Activated CD4-positive, alpha-beta T cell treated with anti-CD3 and anti-CD28 coated beads for 36 hours (primary cell): ENCODE measurements at regions not wholly inside any gene's neighbourhood (a gene's known extent, or its start where the extent isn't known, plus 50 kb on each side); places are given as distances from the start of the nearest gene placed in this dataset.
"Not testable (repeated sequence)": the region's sequence is repeated elsewhere in the genome, so short reads cannot be mapped to it uniquely, and the experiment has no call there.

Source experiments
- ATAC-seq: fragments of 200-7000 bp; cut with Tn5 transposase; one replicate; pipeline ENCODE4 v1.10.0; 2021; ENCODE audit warnings: mild to moderate bottlenecking, moderate library complexity
- CTCF ChIA-PET: fragments of 350-600 bp; sonication (Branson Sonifier 250); formaldehyde crosslinking; loops from one replicate; lab custom pipeline; 2021; ENCODE audit warnings: antibody characterized with exemption; lab: Charles Lee
- POLR2A ChIA-PET: fragments of 350-600 bp; sonication (Branson Sonifier 250); formaldehyde crosslinking; loops from one replicate; lab custom pipeline; 2021; ENCODE audit warnings: antibody characterized with exemption, inconsistent platforms; lab: Charles Lee
- DNase-seq: peaks from one replicate; pipeline ENCODE4 v3.0.0-alpha.2; 2020
- H3K27ac Mint-ChIP-seq: one replicate; pipeline ENCODE4 v1.8.0; 2021; ENCODE audit warnings: mixed read lengths
- H3K27me3 Mint-ChIP-seq: one replicate; pipeline ENCODE4 v1.8.0; 2021; ENCODE audit warnings: mixed read lengths
- H3K36me3 Mint-ChIP-seq: one replicate; pipeline ENCODE4 v1.8.0; 2021; ENCODE audit warnings: low read depth, mixed read lengths
- H3K4me1 Mint-ChIP-seq: one replicate; pipeline ENCODE4 v1.8.0; 2021; ENCODE audit warnings: mixed read lengths
- H3K4me3 Mint-ChIP-seq: one replicate; pipeline ENCODE4 v1.8.0; 2021; ENCODE audit warnings: mild to moderate bottlenecking, moderate library complexity, mixed read lengths
- H3K9me3 Mint-ChIP-seq: one replicate; pipeline ENCODE4 v1.8.0; 2021; ENCODE audit warnings: low read depth, mixed read lengths
- intact Hi-C, 2 experiments: fragments of 100-400 bp; cut with DNase I in 1 of 2; cut with micrococcal nuclease in 1 of 2; formaldehyde crosslinking; loops; one replicate each; pipeline versions ENCODE4 v1.14.2 to v1.15.1; 2022 to 2024; cut with DNase I, micrococcal nuclease

DNA sequence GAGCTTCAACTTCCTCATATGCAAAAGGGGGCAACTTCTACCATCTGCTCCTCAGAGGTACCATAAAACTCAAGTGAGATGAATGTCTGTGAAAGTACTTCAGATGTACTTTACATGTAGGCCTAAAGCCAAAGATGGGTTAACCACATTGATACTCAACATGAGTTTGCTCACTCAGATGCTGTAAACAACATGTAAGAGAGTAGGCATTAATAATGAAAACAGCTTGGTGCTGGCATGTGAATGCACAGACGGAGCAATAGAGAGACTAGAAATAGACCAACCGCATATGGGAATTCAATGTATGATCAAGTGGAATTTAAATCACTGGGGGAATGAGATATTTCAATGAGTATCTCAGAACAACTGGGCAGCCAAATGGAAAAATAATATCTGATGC, 143.8 kb upstream of the CDYL start:
- CTCF ChIA-PET, result no interaction called here
- intact Hi-C loops, result no loop called here
- ATAC-seq, result no peak
- no peak overlapping the region for H3K27ac Mint-ChIP-seq
- peaks cover 23% of the 10 kb centered on the region for H3K9me3 Mint-ChIP-seq
- DNase-seq, result no peak
- H3K27me3 Mint-ChIP-seq, result peaks cover 6% of the 10 kb centered on the region
- POLR2A ChIA-PET, result interaction anchor here (0.6 kb wide), 1 partner anchor 18 kb away, joined by 5 read pairs; no protein-coding TSS in a partner anchor
- peaks cover 8% of the 10 kb centered on the region for H3K4me1 Mint-ChIP-seq
- peaks cover 3% of the 10 kb centered on the region for H3K36me3 Mint-ChIP-seq
- no peak overlapping the region for H3K4me3 Mint-ChIP-seq

DNA sequence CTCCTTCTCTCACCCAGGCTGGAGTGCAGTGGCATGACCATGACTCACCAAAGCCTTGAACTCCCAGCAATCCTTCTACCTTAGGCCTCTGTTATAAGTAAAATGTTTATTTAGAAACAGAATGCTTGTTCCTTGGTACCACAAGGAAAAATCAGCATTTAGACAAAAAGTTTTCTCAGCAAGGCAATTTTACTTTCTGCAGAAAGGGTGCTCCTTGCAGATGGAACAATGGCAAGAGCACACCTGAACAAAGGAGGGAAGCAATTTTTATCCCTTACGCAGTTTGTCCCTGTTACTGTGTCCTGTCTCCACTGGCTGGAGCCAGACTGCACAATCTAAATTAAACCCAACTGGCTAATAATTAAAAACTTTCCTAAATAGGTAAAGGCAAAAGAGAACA, 146.4 kb upstream of the CDYL start:
- H3K27me3 Mint-ChIP-seq, H3K4me3 Mint-ChIP-seq, H3K36me3 Mint-ChIP-seq, ATAC-seq, POLR2A ChIA-PET, H3K4me1 Mint-ChIP-seq, intact Hi-C loops, DNase-seq, H3K27ac Mint-ChIP-seq, CTCF ChIA-PET: not testable (repeated sequence)
- H3K9me3 Mint-ChIP-seq, result peaks cover 17% of the 10 kb centered on the region

DNA sequence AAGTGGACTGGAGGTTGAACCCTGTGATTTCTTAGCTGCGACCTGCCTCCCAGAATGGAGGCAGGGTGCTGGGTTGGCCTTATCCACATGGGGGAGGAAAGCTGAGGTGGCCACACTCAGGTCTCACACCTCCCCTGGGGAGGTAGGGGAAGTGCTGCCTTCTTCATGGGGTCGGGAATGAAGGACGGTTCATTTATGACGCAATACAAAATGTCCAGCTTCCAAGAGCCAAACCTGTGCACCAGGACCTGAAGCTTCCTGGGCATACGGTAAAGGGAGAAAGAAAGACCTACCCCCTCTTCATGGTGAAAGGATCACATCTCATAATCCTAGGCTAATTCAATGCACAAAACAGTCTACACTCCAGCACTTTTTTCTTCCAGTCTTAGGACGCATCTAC, 150.6 kb upstream of the CDYL start:
- intact Hi-C loops, result no loop called here
- no peak overlapping the region for H3K27ac Mint-ChIP-seq
- peaks cover 3% of the 10 kb centered on the region for H3K36me3 Mint-ChIP-seq
- ChIA-PET POLR2A (no interaction called here), CTCF (no interaction called here)
- no peak for DNase-seq
- no peak overlapping the region for H3K4me3 Mint-ChIP-seq
- peaks cover 12% of the 10 kb centered on the region for H3K9me3 Mint-ChIP-seq
- H3K27me3 Mint-ChIP-seq, result peaks cover 9% of the 10 kb centered on the region
- no peak for ATAC-seq
- H3K4me1 Mint-ChIP-seq, result no peaks in the 10 kb centered on the region

DNA sequence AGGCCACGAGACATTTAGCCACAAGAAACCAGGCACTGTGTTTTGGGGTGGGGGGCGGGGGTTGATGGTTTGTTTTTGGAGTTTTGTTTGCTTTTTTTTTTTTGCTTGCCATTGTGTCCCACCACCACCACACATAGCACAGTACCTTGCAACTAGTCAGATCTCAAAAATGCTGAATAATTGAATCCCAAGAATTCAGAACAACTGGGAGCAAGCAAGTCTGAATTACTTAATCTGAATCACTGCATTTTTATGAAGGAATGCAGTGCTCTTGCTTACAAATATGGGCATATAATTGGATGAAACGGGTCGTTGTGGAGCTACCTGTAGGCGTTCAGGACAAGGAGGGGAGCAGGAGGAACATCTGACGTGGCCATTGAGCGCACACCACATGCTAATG, 151.5 kb upstream of the CDYL start:
- Mint-ChIP-seq H3K27ac (no peak overlapping the region), H3K27me3 (peaks cover 9% of the 10 kb centered on the region), H3K36me3 (peaks cover 3% of the 10 kb centered on the region), H3K4me3 (no peak overlapping the region), H3K9me3 (peaks cover 6% of the 10 kb centered on the region), H3K4me1 (no peaks in the 10 kb centered on the region)
- intact Hi-C loops, result no loop called here
- no peak for DNase-seq
- ATAC-seq, result no peak
- CTCF ChIA-PET, result interaction anchor here (1.2 kb wide), 1 partner anchor 10 kb away, joined by 4 read pairs; no protein-coding TSS in a partner anchor
- POLR2A ChIA-PET, result no interaction called here

DNA sequence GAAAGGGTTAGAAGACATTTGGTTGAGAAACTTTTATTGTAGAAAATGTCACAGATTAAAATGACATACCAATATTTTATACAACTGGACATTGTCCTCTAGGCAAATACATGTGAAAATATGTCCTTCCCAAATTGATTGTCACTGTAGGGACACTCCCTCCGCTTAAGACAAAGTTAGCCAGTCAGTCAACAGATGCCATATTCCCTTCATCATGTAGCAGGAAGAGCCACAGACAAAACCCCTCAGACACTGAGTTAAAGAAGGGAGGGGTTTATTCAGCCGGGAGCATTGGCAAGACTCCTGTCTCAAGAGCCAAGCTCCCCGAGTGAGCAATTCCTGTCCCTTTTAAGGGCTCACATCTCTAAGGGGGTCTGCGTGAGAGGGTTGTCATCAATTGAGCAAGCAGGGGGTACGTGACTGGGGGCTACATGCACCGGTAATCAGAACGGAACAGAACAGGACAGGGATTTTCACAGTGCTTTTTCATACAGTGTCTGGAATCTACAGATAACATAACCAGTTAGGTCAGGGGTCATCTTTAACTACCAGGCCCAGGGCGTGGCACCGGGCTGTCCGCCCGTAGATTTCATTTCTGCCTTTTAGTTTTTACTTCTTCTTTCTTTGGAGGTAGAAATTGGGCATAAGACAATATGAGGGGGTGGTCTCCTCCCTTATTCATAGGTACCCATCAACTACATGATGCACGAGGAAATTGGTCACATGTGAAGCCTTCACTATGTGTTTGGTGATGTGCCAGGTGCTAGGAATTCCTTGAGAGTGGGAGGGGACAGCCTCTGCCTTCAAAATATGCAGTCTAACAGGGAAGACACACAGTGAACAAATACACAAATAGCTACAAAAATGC, 155.7 kb upstream of the CDYL start:
- CTCF ChIA-PET, result no interaction called here
- Mint-ChIP-seq H3K27me3 (peaks cover 13% of the 10 kb centered on the region), H3K27ac (no peak overlapping the region), H3K4me1 (no peaks in the 10 kb centered on the region), H3K9me3 (no peaks in the 10 kb centered on the region), H3K36me3 (no peaks in the 10 kb centered on the region), H3K4me3 (no peak overlapping the region)
- POLR2A ChIA-PET, result no interaction called here
- intact Hi-C loops, result no loop called here
- ATAC-seq (no peak), DNase-seq (no peak)

DNA sequence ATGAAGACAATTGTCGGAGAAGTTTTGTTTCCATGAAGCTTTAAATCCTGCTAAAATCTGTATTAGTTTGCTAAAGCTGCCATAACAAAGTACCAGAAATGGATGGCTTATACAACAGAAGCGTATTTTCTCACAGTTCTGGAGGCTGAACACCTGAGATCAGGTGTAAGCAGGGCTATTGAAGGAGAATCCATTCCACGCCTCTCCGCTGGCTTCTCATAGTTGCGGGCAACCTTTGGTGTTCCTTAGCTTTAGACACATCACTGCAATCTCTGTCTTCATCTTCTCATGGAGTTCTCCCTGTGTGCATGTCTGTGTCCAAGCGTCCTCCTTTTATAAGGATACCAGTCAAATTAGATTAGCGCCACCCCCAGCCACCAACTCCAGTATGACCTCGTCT, 159.9 kb upstream of the CDYL start:
- intact Hi-C loops, result no loop called here
- no peaks in the 10 kb centered on the region for H3K4me1 Mint-ChIP-seq
- no peak overlapping the region for H3K27ac Mint-ChIP-seq
- H3K4me3 Mint-ChIP-seq, result no peak overlapping the region
- POLR2A ChIA-PET, result no interaction called here
- no peaks in the 10 kb centered on the region for H3K36me3 Mint-ChIP-seq
- CTCF ChIA-PET, result no interaction called here
- no peaks in the 10 kb centered on the region for H3K9me3 Mint-ChIP-seq
- H3K27me3 Mint-ChIP-seq, result peaks cover 21% of the 10 kb centered on the region
- ATAC-seq (no peak), DNase-seq (no peak)

DNA sequence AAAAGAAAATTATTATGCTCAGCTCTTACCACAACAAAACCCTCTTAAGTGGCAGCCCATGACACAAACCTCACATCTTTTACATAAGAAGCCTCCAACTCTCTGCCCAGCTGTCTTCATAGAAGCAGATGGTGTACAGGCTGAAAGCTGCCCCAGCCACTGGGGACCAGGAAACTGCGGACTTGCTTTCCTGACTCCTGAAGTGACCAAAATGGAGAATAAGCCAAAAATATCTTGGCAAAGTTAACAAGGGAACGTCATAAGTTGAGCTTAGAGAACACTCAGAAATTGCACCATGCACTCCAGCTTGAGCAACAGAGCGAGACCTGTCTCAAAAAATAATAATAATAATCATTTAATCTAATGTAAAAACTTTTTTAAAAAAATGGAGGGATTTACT, 160.3 kb upstream of the CDYL start:
- CTCF ChIA-PET, result no interaction called here

DNA sequence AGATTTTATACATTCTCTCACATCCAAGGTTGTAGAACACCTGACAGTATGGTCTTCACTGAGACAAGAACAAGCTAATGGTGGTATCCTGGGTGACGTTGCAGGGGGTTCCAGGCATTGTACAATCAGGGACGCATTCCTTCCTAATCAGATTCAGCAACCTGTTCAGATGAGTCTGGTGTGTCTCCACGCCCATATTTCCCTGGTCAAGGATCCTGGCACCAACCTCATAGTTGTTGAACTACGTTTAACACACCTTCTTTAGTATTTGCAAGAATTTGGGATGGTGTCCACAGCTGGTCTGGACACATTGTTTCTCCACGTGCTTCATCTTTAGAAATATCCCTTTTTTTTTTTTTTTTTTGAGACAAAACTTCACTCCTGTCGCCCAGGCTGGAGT, 161.0 kb upstream of the CDYL start:
- H3K36me3 Mint-ChIP-seq, result no peaks in the 10 kb centered on the region
- H3K4me3 Mint-ChIP-seq, result no peak overlapping the region
- H3K4me1 Mint-ChIP-seq, result peaks cover 3% of the 10 kb centered on the region
- no peaks in the 10 kb centered on the region for H3K9me3 Mint-ChIP-seq
- H3K27me3 Mint-ChIP-seq, result peaks cover 21% of the 10 kb centered on the region
- DNase-seq (no peak), ATAC-seq (no peak)
- intact Hi-C loops, result no loop called here
- H3K27ac Mint-ChIP-seq, result no peak overlapping the region
- ChIA-PET CTCF (interaction anchor here (1.3 kb wide), 1 partner anchor 10 kb away, joined by 4 read pairs; no protein-coding TSS in a partner anchor), POLR2A (no interaction called here)

More for the DNA sequence above, 160.3 kb upstream of the CDYL start:
- Mint-ChIP-seq H3K4me3 (no peak overlapping the region), H3K27ac (no peak overlapping the region), H3K27me3 (peaks cover 21% of the 10 kb centered on the region), H3K4me1 (peaks cover under 1% of the 10 kb centered on the region), H3K9me3 (no peaks in the 10 kb centered on the region), H3K36me3 (no peaks in the 10 kb centered on the region)
- DNase-seq (no peak), ATAC-seq (no peak)
- intact Hi-C loops, result no loop called here
- POLR2A ChIA-PET, result no interaction called here

DNA sequence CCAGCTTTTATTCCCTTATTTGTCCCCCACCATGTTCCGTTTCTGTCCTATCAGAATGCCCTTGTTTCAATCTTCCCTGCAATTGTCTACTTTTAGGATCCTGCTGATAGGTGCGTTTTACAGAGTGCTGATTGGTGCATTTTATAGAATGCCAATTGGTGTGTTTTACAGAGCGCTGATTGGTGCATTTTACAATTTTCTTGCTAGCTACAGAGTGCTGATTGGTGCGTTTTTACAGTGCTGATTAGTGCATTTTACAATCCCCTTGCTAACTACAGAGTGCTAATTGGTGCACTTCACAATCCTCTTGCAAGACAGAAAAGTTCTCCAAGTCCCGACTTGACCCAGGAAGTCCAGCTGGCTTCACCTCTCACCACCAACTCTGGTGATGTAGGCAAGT, 161.6 kb upstream of the CDYL start:
- H3K9me3 Mint-ChIP-seq, result no peaks in the 10 kb centered on the region
- peaks cover 5% of the 10 kb centered on the region for H3K4me1 Mint-ChIP-seq
- POLR2A ChIA-PET, result interaction anchor here (0.7 kb wide), 1 partner anchor 18 kb away, joined by 5 read pairs; no protein-coding TSS in a partner anchor
- H3K4me3 Mint-ChIP-seq, result no peak overlapping the region
- no peak overlapping the region for H3K27ac Mint-ChIP-seq
- CTCF ChIA-PET, result interaction anchor here (1.3 kb wide), 1 partner anchor 10 kb away, joined by 4 read pairs; no protein-coding TSS in a partner anchor
- DNase-seq (no peak), ATAC-seq (no peak)
- intact Hi-C loops, result no loop called here
- peaks cover 21% of the 10 kb centered on the region for H3K27me3 Mint-ChIP-seq
- H3K36me3 Mint-ChIP-seq, result no peaks in the 10 kb centered on the region

DNA sequence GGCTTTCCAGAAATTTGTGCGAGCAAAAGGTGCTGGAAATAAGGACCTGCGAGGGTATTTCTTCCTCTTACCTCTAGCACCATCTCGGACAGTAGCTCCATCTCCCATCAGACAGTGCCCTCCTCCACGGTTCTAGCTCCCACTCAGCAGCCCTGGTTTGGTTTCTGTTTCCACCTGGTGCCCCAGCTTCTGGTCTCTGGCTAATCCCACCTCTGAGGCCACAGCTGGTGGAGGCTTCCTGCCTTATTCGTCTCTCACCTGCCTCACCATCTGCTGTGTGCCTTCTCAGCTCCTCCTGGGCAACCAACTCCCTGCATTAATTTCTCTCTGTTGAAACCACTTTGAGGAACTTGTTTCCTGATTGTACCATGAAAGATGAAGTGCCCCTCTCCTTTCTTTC, 162.4 kb upstream of the CDYL start:
- intact Hi-C loops, result no loop called here
- Mint-ChIP-seq H3K4me3 (no peak overlapping the region), H3K27me3 (peaks cover 21% of the 10 kb centered on the region), H3K27ac (no peak overlapping the region), H3K9me3 (no peaks in the 10 kb centered on the region), H3K36me3 (no peaks in the 10 kb centered on the region), H3K4me1 (peaks cover 5% of the 10 kb centered on the region)
- ChIA-PET POLR2A (no interaction called here), CTCF (interaction anchor here (0.8 kb wide), 1 partner anchor 226 kb away, joined by 3 read pairs; no protein-coding TSS in a partner anchor)
- ATAC-seq (no peak), DNase-seq (no peak)

DNA sequence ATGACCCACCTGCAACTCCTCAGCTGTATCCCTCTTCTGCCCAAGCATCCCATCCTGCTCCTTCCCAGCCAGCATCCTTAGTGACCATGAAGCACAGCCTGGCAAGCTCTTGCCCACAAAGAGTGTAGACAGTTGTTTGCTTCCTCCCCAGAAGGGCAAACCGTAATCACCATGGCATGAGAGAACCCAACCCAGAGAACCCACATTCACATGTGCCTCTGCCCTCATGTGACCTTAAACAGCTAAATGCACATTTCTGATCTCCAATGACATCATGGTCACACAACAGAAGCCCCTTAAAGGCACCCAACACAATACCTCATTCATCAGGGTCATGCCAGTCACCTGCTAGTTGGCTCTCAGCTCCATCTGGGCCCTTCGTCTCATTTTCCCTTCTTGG, 162.8 kb upstream of the CDYL start:
- ATAC-seq (no peak), DNase-seq (no peak)
- ChIA-PET POLR2A (interaction anchor here (0.6 kb wide), 1 partner anchor 136 kb away, joined by 3 read pairs; no protein-coding TSS in a partner anchor), CTCF (interaction anchor here (0.8 kb wide), 1 partner anchor 226 kb away, joined by 3 read pairs; no protein-coding TSS in a partner anchor)
- H3K27ac Mint-ChIP-seq, result no peak overlapping the region
- peaks cover 5% of the 10 kb centered on the region for H3K4me1 Mint-ChIP-seq
- H3K36me3 Mint-ChIP-seq, result no peaks in the 10 kb centered on the region
- no peak overlapping the region for H3K4me3 Mint-ChIP-seq
- intact Hi-C loops, result no loop called here
- H3K9me3 Mint-ChIP-seq, result no peaks in the 10 kb centered on the region
- peaks cover 21% of the 10 kb centered on the region for H3K27me3 Mint-ChIP-seq

DNA sequence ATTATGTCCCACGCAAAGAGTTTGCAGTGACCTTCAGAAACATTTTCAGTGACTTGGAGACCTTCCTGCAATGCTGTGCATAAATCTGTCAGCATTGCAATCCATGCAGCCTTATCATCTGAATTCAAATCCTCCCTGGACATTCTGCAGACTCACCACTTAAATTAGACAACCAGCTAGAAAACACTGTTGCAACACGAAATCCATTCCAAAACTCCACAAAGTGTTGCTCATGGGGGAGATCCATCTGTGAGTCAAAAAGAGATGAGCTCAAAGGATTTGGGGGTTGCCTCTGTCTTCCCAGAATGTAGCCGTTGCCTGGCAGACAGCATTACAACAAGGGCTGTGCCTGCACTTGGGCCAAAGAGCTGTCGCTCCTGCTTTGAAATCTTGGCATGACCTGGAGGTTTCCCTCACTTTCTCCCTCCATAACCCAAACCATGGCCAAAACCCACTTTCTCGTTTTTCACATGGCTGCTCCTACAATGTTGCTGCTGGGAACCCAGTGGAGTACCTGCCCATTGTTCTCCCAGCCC, 163.5 kb upstream of the CDYL start:
- Mint-ChIP-seq H3K27me3 (peaks cover 19% of the 10 kb centered on the region), H3K27ac (no peak overlapping the region), H3K36me3 (no peaks in the 10 kb centered on the region), H3K4me3 (no peak overlapping the region), H3K9me3 (no peaks in the 10 kb centered on the region), H3K4me1 (peaks cover 5% of the 10 kb centered on the region)
- DNase-seq (no peak), ATAC-seq (no peak)
- POLR2A ChIA-PET, result interaction anchor here (0.6 kb wide), 1 partner anchor 135 kb away, joined by 3 read pairs; no protein-coding TSS in a partner anchor
- CTCF ChIA-PET, result no interaction called here
- intact Hi-C loops, result no loop called here
